GM12878 (cell line): ENCODE measurements at regions not wholly inside any gene's neighbourhood (a gene's known extent, or its start where the extent isn't known, plus 50 kb on each side); places are given as distances from the start of the nearest gene placed in this dataset.

Source experiments
- ATAC-seq: fragments of 200-7000 bp; cut with Tn5 transposase; 3 replicates; pipeline ENCODE4 v1.9.1; 2020; ENCODE audit warnings: mild to moderate bottlenecking, moderate library complexity
- BruUV-seq: library from RNA; stranded (reverse); fragments of 400-500 nt; replicated peaks from 2 replicates; lab custom pipeline; 2021; lab: Mats Ljungman, UMichigan
- CTCF ChIA-PET: fragments of 300-600 bp; sonication (Branson Sonifier 250); formaldehyde crosslinking; extraction: SDS; loops from one replicate; lab custom pipeline; 2021; ENCODE audit warnings: inconsistent platforms; lab: Yijun Ruan, JAX
- POLR2A ChIA-PET: fragments of 350-600 bp; formaldehyde crosslinking; extraction: SDS; loops from one replicate; lab custom pipeline; 2021; ENCODE audit warnings: inconsistent platforms; lab: Charles Lee
- RAD21 ChIA-PET: fragments of 300-600 bp; sonication (Branson Sonifier 250); formaldehyde crosslinking; loops from one replicate; lab custom pipeline; 2023; ENCODE audit warnings: antibody characterized with exemption; ENCODE audit not compliant: unreplicated experiment; lab: Charles Lee
- SMC1A ChIA-PET: fragments of 300-600 bp; sonication (Branson Sonifier 250); formaldehyde crosslinking; loops from one replicate; lab custom pipeline; 2023; ENCODE audit not compliant: unreplicated experiment, uncharacterized antibody; lab: Charles Lee
- DNase-seq: peaks from one replicate; pipeline ENCODE4 v3.0.0-alpha.2; 2011; ENCODE audit warnings: low read depth, low spot score
- FAIRE-seq: peaks from 3 replicates; lab custom pipeline; 2011; peaks lifted over from hg19 to GRCh38; lab: Jason Lieb, UNC
- H2AFZ ChIP-seq: 2 replicates; pipeline ENCODE4 v1.6.0; 2011; ENCODE audit warnings: low read depth, low read length, control low read depth; ENCODE audit not compliant: control insufficient read depth
- H3K27ac ChIP-seq: 2 replicates; pipeline ENCODE4 v1.5.1; 2011; ENCODE audit warnings: control low read depth; ENCODE audit not compliant: control insufficient read depth, insufficient read depth
- H3K27me3 ChIP-seq, 2 experiments: replicated peaks in 1 of 2; 2 replicates each; pipeline versions ENCODE4 v1.6.0 to v1.6.1; 2011; ENCODE audit warnings: low read length in 1 of 2; ENCODE audit not compliant: control insufficient read depth in 2 of 2, insufficient read depth in 2 of 2
- H3K36me3 ChIP-seq, 2 experiments: 2 replicates each; pipeline ENCODE4 v1.5.1; 2011; ENCODE audit warnings: low read length in 1 of 2; ENCODE audit not compliant: control insufficient read depth in 2 of 2, insufficient read depth in 2 of 2
- H3K4me1 ChIP-seq: 2 replicates; pipeline ENCODE4 v1.6.1; 2011; ENCODE audit warnings: mild to moderate bottlenecking, low read length, moderate library complexity, mixed read lengths; ENCODE audit not compliant: control insufficient read depth, insufficient read depth
- H3K4me2 ChIP-seq: 2 replicates; pipeline ENCODE4 v1.6.0; 2011; ENCODE audit warnings: control low read depth; ENCODE audit not compliant: control insufficient read depth, insufficient read depth
- H3K4me3 ChIP-seq: fragments of 200-600 bp; sonication (generic); 2 replicates; pipeline ENCODE4 v1.5.1; 2016
- H3K79me2 ChIP-seq: 2 replicates; pipeline ENCODE4 v1.6.0; 2011; ENCODE audit warnings: low read length; ENCODE audit not compliant: control insufficient read depth, insufficient read depth
- H3K9ac ChIP-seq: 2 replicates; pipeline ENCODE4 v1.8.0; 2011; ENCODE audit warnings: low read length, control low read depth, mixed read lengths; ENCODE audit not compliant: control insufficient read depth, insufficient read depth
- H3K9me3 ChIP-seq: replicated peaks from 3 replicates; pipeline ENCODE4 v1.5.1; 2011; ENCODE audit warnings: mild to moderate bottlenecking, low read length; ENCODE audit not compliant: control insufficient read depth, insufficient read depth
- H4K20me1 ChIP-seq: 2 replicates; pipeline ENCODE4 v1.6.0; 2011; ENCODE audit not compliant: control insufficient read depth, insufficient read depth
- FOS ChIP-seq: IDR thresholded peaks from 3 replicates; pipeline ENCODE4 v1.6.1; 2011; ENCODE audit warnings: borderline replicate concordance; ENCODE audit not compliant: insufficient read length; ENCODE audit errors: extremely low read depth
- PAX5 ChIP-seq: IDR thresholded peaks from 2 replicates; pipeline ENCODE4 v1.6.1; 2011; ENCODE audit warnings: low read depth, low read length, borderline replicate concordance
- SUPT20H ChIP-seq: IDR thresholded peaks from 2 replicates; pipeline ENCODE4 v1.6.1; 2011; ENCODE audit warnings: low read depth, mild to moderate bottlenecking, low read length, moderate library complexity, borderline replicate concordance; ENCODE audit not compliant: control insufficient read depth
- WGBS: methylation state at CpG from one replicate; pipeline ENCODE4 v1.1.6; 2016; ENCODE audit warnings: low lambda C conversion rate; ENCODE audit not compliant: insufficient replicate concordance, insufficient coverage; ENCODE audit errors: missing lambda C conversion rate; 5-methylcytosine and 5-hydroxymethylcytosine counted together
- in situ Hi-C: fragments of 300-500 bp; cut with MboI; formaldehyde crosslinking; loops from 9 replicates; pipeline ENCODE4 v1.14.3; 2018; ENCODE audit warnings: mixed read lengths
- intact Hi-C: fragments of 100-400 bp; cut with micrococcal nuclease; formaldehyde crosslinking; loops from one replicate; pipeline ENCODE4 v1.14.2; 2022; ENCODE audit not compliant: unreplicated experiment
- TF ChIP-seq, protein P1 (sequence below): IDR thresholded peaks from 2 replicates; pipeline ENCODE4 v1.6.1; 2012; ENCODE audit warnings: improper control_type of control experiment, low read depth, low read length; ENCODE audit not compliant: insufficient replicate concordance
- TF ChIP-seq, protein P2 (sequence below): IDR thresholded peaks from 2 replicates; pipeline ENCODE4 v1.6.1; 2011; ENCODE audit warnings: borderline replicate concordance, low read depth, mild to moderate bottlenecking, moderate library complexity, mixed read lengths, low read length; ENCODE audit not compliant: insufficient read depth; ENCODE audit errors: extremely low read length

DNA sequence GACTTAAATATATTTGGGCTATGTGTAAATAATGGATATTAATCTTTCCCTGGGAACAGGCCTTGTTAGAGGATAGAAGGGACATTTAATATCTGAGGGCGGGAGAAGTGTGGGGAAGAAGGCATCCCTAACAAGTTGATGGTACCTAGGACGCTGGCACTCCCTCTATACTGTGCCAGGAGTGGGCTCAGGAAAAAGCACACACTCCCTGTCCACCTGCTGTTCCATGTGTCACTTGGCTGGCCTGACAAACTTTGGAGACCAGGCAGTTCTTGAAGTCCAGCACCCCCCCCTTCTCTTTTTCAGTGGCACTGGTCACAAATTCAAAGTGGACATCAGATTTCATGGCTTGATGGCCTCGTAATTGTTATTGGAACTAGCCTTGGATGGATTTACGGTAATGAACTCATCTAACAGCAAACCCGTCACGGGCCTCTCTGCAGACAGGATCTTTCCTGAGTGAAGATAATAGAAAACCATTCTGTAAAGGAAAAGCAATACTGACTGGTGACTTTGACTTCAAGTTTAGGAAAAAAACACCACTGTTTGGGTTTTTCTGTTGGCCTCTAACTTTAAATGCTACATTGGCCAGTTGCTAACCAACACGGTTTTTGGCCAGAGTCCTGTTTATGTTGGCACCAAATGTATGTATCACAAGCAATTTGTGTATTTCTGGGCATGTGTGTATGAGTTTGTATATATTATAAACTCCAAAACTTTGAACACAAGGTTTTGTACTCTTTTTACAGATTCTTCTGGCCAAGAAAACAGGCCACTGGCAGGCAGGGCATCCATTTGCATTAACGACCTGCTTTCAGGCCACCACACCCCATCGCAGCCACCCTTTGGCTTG is 552.6 kb downstream of the CCDC171 start:
- no peak overlapping the region for H3K4me3 ChIP-seq
- no peaks in the 10 kb centered on the region for H3K4me1 ChIP-seq
- H4K20me1 ChIP-seq: no peaks in the 10 kb centered on the region
- TF ChIP-seq, protein P1, sequence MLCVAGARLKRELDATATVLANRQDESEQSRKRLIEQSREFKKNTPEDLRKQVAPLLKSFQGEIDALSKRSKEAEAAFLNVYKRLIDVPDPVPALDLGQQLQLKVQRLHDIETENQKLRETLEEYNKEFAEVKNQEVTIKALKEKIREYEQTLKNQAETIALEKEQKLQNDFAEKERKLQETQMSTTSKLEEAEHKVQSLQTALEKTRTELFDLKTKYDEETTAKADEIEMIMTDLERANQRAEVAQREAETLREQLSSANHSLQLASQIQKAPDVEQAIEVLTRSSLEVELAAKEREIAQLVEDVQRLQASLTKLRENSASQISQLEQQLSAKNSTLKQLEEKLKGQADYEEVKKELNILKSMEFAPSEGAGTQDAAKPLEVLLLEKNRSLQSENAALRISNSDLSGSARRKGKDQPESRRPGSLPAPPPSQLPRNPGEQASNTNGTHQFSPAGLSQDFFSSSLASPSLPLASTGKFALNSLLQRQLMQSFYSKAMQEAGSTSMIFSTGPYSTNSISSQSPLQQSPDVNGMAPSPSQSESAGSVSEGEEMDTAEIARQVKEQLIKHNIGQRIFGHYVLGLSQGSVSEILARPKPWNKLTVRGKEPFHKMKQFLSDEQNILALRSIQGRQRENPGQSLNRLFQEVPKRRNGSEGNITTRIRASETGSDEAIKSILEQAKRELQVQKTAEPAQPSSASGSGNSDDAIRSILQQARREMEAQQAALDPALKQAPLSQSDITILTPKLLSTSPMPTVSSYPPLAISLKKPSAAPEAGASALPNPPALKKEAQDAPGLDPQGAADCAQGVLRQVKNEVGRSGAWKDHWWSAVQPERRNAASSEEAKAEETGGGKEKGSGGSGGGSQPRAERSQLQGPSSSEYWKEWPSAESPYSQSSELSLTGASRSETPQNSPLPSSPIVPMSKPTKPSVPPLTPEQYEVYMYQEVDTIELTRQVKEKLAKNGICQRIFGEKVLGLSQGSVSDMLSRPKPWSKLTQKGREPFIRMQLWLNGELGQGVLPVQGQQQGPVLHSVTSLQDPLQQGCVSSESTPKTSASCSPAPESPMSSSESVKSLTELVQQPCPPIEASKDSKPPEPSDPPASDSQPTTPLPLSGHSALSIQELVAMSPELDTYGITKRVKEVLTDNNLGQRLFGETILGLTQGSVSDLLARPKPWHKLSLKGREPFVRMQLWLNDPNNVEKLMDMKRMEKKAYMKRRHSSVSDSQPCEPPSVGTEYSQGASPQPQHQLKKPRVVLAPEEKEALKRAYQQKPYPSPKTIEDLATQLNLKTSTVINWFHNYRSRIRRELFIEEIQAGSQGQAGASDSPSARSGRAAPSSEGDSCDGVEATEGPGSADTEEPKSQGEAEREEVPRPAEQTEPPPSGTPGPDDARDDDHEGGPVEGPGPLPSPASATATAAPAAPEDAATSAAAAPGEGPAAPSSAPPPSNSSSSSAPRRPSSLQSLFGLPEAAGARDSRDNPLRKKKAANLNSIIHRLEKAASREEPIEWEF: no peak
- TF ChIP-seq FOS (no peak), PAX5 (no peak), SUPT20H (no peak)
- TF ChIP-seq, protein P2, sequence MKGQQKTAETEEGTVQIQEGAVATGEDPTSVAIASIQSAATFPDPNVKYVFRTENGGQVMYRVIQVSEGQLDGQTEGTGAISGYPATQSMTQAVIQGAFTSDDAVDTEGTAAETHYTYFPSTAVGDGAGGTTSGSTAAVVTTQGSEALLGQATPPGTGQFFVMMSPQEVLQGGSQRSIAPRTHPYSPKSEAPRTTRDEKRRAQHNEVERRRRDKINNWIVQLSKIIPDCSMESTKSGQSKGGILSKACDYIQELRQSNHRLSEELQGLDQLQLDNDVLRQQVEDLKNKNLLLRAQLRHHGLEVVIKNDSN: no peak
- ChIA-PET SMC1A (no interaction called here), RAD21 (no interaction called here), CTCF (no interaction called here), POLR2A (no interaction called here)
- no peaks in the 10 kb centered on the region for H3K79me2 ChIP-seq
- in situ Hi-C loops: no loop called here
- H3K27me3 ChIP-seq: no peaks in the 10 kb centered on the region; a peak in 1 of 4 replicates
- FAIRE-seq (no peak), ATAC-seq (no peak), DNase-seq (no peak)
- BruUV-seq: no TSS peak
- H3K9me3 ChIP-seq: no peaks in the 10 kb centered on the region
- no peaks in the 10 kb centered on the region for H3K36me3 ChIP-seq
- H3K9ac ChIP-seq: no peak overlapping the region
- 23% methylated on average over 9 of the region's 9 CpGs for WGBS
- no peak overlapping the region for H2AFZ ChIP-seq
- H3K27ac ChIP-seq: no peak overlapping the region
- intact Hi-C loops: no loop called here
- no peak overlapping the region for H3K4me2 ChIP-seq
